C4-2B (cell line): ENCODE measurements at regions not wholly inside any gene's neighbourhood (a gene's known extent, or its start where the extent isn't known, plus 50 kb on each side); places are given as distances from the start of the nearest gene placed in this dataset.

Source experiments
- H3K27ac ChIP-seq: fragments of 450-650 bp; 2 replicates; pipeline ENCODE4 v1.5.1; 2017
- CTCF ChIP-seq: fragments of 450-650 bp; conservative IDR thresholded peaks from 2 replicates; pipeline ENCODE4 v1.5.1; 2017; ENCODE audit warnings: mild to moderate bottlenecking
- ZFX ChIP-seq: fragments of 450-650 bp; IDR thresholded peaks from 2 replicates; pipeline ENCODE4 v1.6.1; 2017

- TF ChIP-seq CTCF (no peak), ZFX (no peak)
- no peak overlapping the region for H3K27ac ChIP-seq
These were observed 208.6 kb downstream of the CWF19L2 start for GRCh38 chr11:107249054-107249453.

- H3K27ac ChIP-seq = no peak overlapping the region
- TF ChIP-seq CTCF = no peak
- no peak for TF ChIP-seq ZFX
These were observed 210.3 kb downstream of the CWF19L2 start for GRCh38 chr11:107247167-107247861.

- no peak for TF ChIP-seq ZFX
- TF ChIP-seq CTCF = no peak
- H3K27ac ChIP-seq = no peak overlapping the region
These were observed 213.7 kb downstream of the CWF19L2 start for GRCh38 chr11:107243929-107244328.

- H3K27ac ChIP-seq = no peak overlapping the region
These were observed 214.2 kb upstream of the GUCY1A2 start for GRCh38 chr11:107232451-107232850.

GRCh38 chr11:107224836-107225235 lies 206.6 kb upstream of the GUCY1A2 start:
- TF ChIP-seq CTCF (no peak), ZFX (no peak)
- H3K27ac ChIP-seq = no peak overlapping the region; the same call in 1 of the 2 replicates

More at GRCh38 chr11:107232451-107232850, 214.2 kb upstream of the GUCY1A2 start:
- no peak for TF ChIP-seq ZFX

GRCh38 chr11:107222916-107223460 lies 204.7 kb upstream of the GUCY1A2 start:
- TF ChIP-seq ZFX (no peak), CTCF (no peak)
- H3K27ac ChIP-seq = no peak overlapping the region

GRCh38 chr11:107222431-107222830 lies 204.2 kb upstream of the GUCY1A2 start:
- no peak for TF ChIP-seq ZFX
- no peak for TF ChIP-seq CTCF
- no peak overlapping the region for H3K27ac ChIP-seq
